Natural killer cell (primary cell): ENCODE measurements at regions not wholly inside any gene's neighbourhood (a gene's known extent, or its start where the extent isn't known, plus 50 kb on each side); places are given as distances from the start of the nearest gene placed in this dataset.
"Not testable (repeated sequence)": the region's sequence is repeated elsewhere in the genome, so short reads cannot be mapped to it uniquely, and the experiment has no call there.

Experiments used
- ATAC-seq, 3 donors: fragments of 150-1000 bp in 2 of 3; fragments of 200-7000 bp in 1 of 3; cut with Tn5 transposase; 1 replicate in 1 of 3; 2 replicates in 2 of 3; pipeline ENCODE4 v1.10.0; 2021; ENCODE audit warnings: mild to moderate bottlenecking in 2 of 3, moderate library complexity in 2 of 3
- DNase-seq, 2 donors: peaks; one replicate each; pipeline versions ENCODE4 v3.0.0 to v3.0.0-alpha.2; 2013 to 2021; ENCODE audit warnings: mixed read lengths in 1 of 2
- H3K27ac ChIP-seq: one replicate; pipeline ENCODE4 v1.5.1; 2013; ENCODE audit warnings: mild to moderate bottlenecking, low read length
- H3K27me3 ChIP-seq: one replicate; pipeline ENCODE4 v1.6.1; 2013; ENCODE audit warnings: low read length; ENCODE audit not compliant: control insufficient read depth, insufficient read depth
- H3K36me3 ChIP-seq: one replicate; pipeline ENCODE4 v1.6.1; 2013; ENCODE audit warnings: low read length; ENCODE audit not compliant: control insufficient read depth, insufficient read depth
- H3K4me1 ChIP-seq: one replicate; pipeline ENCODE4 v1.6.1; 2013; ENCODE audit warnings: low read length; ENCODE audit not compliant: control insufficient read depth, insufficient read depth
- H3K4me3 ChIP-seq: one replicate; pipeline ENCODE4 v1.5.1; 2013; ENCODE audit warnings: low read length
- H3K9me3 ChIP-seq: one replicate; pipeline ENCODE4 v1.6.1; 2013; ENCODE audit warnings: low read length; ENCODE audit not compliant: control insufficient read depth, insufficient read depth
- H3K27ac Mint-ChIP-seq, 2 donors: one replicate each; pipeline ENCODE4 v1.8.0; 2022; ENCODE audit warnings: mild to moderate bottlenecking in 2 of 2, mixed read lengths in 2 of 2, moderate library complexity in 1 of 2
- H3K27me3 Mint-ChIP-seq, 2 donors: one replicate each; pipeline ENCODE4 v1.8.0; 2022; ENCODE audit warnings: low read depth in 2 of 2, mixed read lengths in 2 of 2
- H3K36me3 Mint-ChIP-seq: one replicate; pipeline ENCODE4 v1.8.0; 2022; ENCODE audit warnings: mixed read lengths
- H3K4me1 Mint-ChIP-seq, 2 donors: one replicate each; pipeline ENCODE4 v1.8.0; 2022; ENCODE audit warnings: mixed read lengths in 2 of 2
- H3K4me3 Mint-ChIP-seq: one replicate; pipeline ENCODE4 v1.8.0; 2022; ENCODE audit warnings: mild to moderate bottlenecking, moderate library complexity, mixed read lengths
- H3K9me3 Mint-ChIP-seq, 2 donors: one replicate each; pipeline ENCODE4 v1.8.0; 2022; ENCODE audit warnings: mixed read lengths in 2 of 2
- WGBS: methylation state at CpG from one replicate; pipeline ENCODE4 v1.1.7; 2013; ENCODE audit warnings: missing lambda C conversion rate; ENCODE audit not compliant: insufficient coverage; 5-methylcytosine and 5-hydroxymethylcytosine counted together
- intact Hi-C: fragments of 100-400 bp; cut with micrococcal nuclease; formaldehyde crosslinking; loops from one replicate; pipeline ENCODE4 v1.14.2; 2022
- TF ChIP-seq, protein P1 (sequence below): fragments of 200-600 bp; IDR thresholded peaks from one replicate; pipeline ENCODE4 v1.8.0; 2022; ENCODE audit warnings: antibody characterized with exemption

DNA sequence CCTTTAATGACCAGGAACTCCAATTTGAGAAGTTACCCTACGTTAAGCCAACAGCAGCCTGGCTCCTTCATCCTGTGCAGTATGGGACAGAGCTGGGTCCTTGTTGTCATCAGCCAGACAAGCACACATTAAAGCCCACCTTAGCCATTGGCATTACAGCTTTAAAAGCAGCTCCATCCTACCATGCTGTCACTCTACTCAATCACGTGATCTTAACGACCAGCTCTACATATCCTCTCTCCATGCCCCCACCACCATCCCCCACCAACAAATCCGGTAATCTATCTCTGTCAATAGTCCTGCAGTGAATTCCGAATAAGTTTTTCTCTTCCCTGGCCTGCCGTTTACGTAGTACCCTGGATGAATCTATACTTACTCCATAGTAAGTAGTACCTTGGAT, 82.9 kb upstream of the DGKG start:
- Mint-ChIP-seq H3K4me3 (no peak overlapping the region), H3K9me3 (no peaks in the 10 kb centered on the region), H3K27ac (no peak overlapping the region), H3K27me3 (peaks cover 7 to 14% of the 10 kb centered on the region in 2 donors), H3K4me1 (no peaks in the 10 kb centered on the region), H3K36me3 (no peaks in the 10 kb centered on the region)
- no peaks in the 10 kb centered on the region for H3K36me3 ChIP-seq
- WGBS, result 93% methylated on average over 5 of the region's 7 CpGs
- no peaks in the 10 kb centered on the region for H3K9me3 ChIP-seq
- TF ChIP-seq, protein P1, sequence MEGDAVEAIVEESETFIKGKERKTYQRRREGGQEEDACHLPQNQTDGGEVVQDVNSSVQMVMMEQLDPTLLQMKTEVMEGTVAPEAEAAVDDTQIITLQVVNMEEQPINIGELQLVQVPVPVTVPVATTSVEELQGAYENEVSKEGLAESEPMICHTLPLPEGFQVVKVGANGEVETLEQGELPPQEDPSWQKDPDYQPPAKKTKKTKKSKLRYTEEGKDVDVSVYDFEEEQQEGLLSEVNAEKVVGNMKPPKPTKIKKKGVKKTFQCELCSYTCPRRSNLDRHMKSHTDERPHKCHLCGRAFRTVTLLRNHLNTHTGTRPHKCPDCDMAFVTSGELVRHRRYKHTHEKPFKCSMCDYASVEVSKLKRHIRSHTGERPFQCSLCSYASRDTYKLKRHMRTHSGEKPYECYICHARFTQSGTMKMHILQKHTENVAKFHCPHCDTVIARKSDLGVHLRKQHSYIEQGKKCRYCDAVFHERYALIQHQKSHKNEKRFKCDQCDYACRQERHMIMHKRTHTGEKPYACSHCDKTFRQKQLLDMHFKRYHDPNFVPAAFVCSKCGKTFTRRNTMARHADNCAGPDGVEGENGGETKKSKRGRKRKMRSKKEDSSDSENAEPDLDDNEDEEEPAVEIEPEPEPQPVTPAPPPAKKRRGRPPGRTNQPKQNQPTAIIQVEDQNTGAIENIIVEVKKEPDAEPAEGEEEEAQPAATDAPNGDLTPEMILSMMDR, result no peak
- H3K4me3 ChIP-seq, result no peak overlapping the region
- no peak overlapping the region for H3K27ac ChIP-seq
- intact Hi-C loops, result no loop called here
- no peaks in the 10 kb centered on the region for H3K4me1 ChIP-seq
- DNase-seq (no peak), ATAC-seq (no peak)
- no peaks in the 10 kb centered on the region for H3K27me3 ChIP-seq

GRCh38 chr3:186444288-186444687, 82.3 kb upstream of the DGKG start:
- ATAC-seq, result no peak
- Mint-ChIP-seq H3K4me3 (no peak overlapping the region), H3K27ac (no peak overlapping the region), H3K27me3 (peaks cover 7 to 14% of the 10 kb centered on the region in 2 donors), H3K36me3 (no peaks in the 10 kb centered on the region), H3K9me3 (no peaks in the 10 kb centered on the region), H3K4me1 (no peaks in the 10 kb centered on the region)
- Histone ChIP-seq H3K27me3 (no peaks in the 10 kb centered on the region), H3K36me3 (no peaks in the 10 kb centered on the region), H3K4me3 (no peak overlapping the region), H3K27ac (no peak overlapping the region), H3K9me3 (no peaks in the 10 kb centered on the region), H3K4me1 (no peaks in the 10 kb centered on the region)
- intact Hi-C loops, result no loop called here
- no peak for DNase-seq
- TF ChIP-seq, protein P1, result no peak

GRCh38 chr3:186442979-186443378, 80.9 kb upstream of the DGKG start:
- H3K27ac ChIP-seq, H3K36me3 ChIP-seq, H3K4me3 ChIP-seq, H3K4me3 Mint-ChIP-seq, ATAC-seq, intact Hi-C loops, H3K36me3 Mint-ChIP-seq, H3K9me3 ChIP-seq, H3K9me3 Mint-ChIP-seq, H3K27ac Mint-ChIP-seq, H3K4me1 ChIP-seq, DNase-seq, H3K4me1 Mint-ChIP-seq, H3K27me3 ChIP-seq: not testable (repeated sequence)
- WGBS, result 90% methylated on average over 9 of the region's 9 CpGs
- H3K27me3 Mint-ChIP-seq, result peaks cover 6 to 14% of the 10 kb centered on the region in 2 donors

- TF ChIP-seq, protein P1, result no peak
- DNase-seq (no peak), ATAC-seq (no peak)
- no peak overlapping the region for H3K4me3 ChIP-seq
- Mint-ChIP-seq H3K27ac (no peak overlapping the region), H3K4me3 (no peak overlapping the region), H3K36me3 (no peaks in the 10 kb centered on the region), H3K9me3 (no peaks in the 10 kb centered on the region), H3K27me3 (peaks cover 4 to 14% of the 10 kb centered on the region in 2 donors), H3K4me1 (no peaks in the 10 kb centered on the region)
- no peaks in the 10 kb centered on the region for H3K9me3 ChIP-seq
- H3K36me3 ChIP-seq, result no peaks in the 10 kb centered on the region
- no peak overlapping the region for H3K27ac ChIP-seq
- intact Hi-C loops, result no loop called here
- H3K4me1 ChIP-seq, result no peaks in the 10 kb centered on the region
- WGBS, result 80% methylated on average over 2 of the region's 2 CpGs
- no peaks in the 10 kb centered on the region for H3K27me3 ChIP-seq
Measured at GRCh38 chr3:186442162-186442561, 80.1 kb upstream of the DGKG start.
